WTC11 (cell line): ENCODE measurements at regions not wholly inside any gene's neighbourhood (a gene's known extent, or its start where the extent isn't known, plus 50 kb on each side); places are given as distances from the start of the nearest gene placed in this dataset.

Experiments
- CTCF ChIP-seq: fragments of 200-600 bp; IDR thresholded peaks from 2 replicates; pipeline ENCODE4 v1.8.0; 2022; ENCODE audit warnings: antibody characterized with exemption
- ELF4 ChIP-seq: sonication (generic); formaldehyde crosslinking; IDR thresholded peaks from 2 replicates; pipeline ENCODE4 v1.8.1; 2022; ENCODE audit warnings: low read depth, mild to moderate bottlenecking, moderate library complexity, missing genetic modification reagents
- ESRRA ChIP-seq: sonication (generic); formaldehyde crosslinking; IDR thresholded peaks from 2 replicates; pipeline ENCODE4 v1.8.1; 2022; ENCODE audit warnings: mild to moderate bottlenecking, missing genetic modification reagents, borderline replicate concordance
- JUN ChIP-seq: sonication (generic); formaldehyde crosslinking; IDR thresholded peaks from 2 replicates; pipeline ENCODE4 v1.8.0; 2023; ENCODE audit warnings: mild to moderate bottlenecking, missing genetic modification reagents
- MAX ChIP-seq: sonication (generic); formaldehyde crosslinking; IDR thresholded peaks from 2 replicates; pipeline ENCODE4 v1.8.0; 2022; ENCODE audit warnings: mild to moderate bottlenecking, missing genetic modification reagents
- MYBL2 ChIP-seq: sonication (generic); formaldehyde crosslinking; IDR thresholded peaks from 2 replicates; pipeline ENCODE4 v1.8.1; 2023; ENCODE audit warnings: mild to moderate bottlenecking, moderate library complexity, missing genetic modification reagents
- PRDM15 ChIP-seq: sonication (generic); formaldehyde crosslinking; IDR thresholded peaks from 2 replicates; pipeline ENCODE4 v1.8.0; 2022; ENCODE audit warnings: missing genetic modification reagents
- SOX15 ChIP-seq: fragments of 250-450 bp; sonication (Bioruptor Pico); IDR thresholded peaks from 2 replicates; pipeline ENCODE4 v1.9.0; 2021; ENCODE audit warnings: mild to moderate bottlenecking
- SP1 ChIP-seq: sonication (generic); formaldehyde crosslinking; conservative IDR thresholded peaks from 2 replicates; pipeline ENCODE4 v1.8.1; 2022; ENCODE audit warnings: missing genetic modification reagents
- TCF7 ChIP-seq: sonication (generic); formaldehyde crosslinking; IDR thresholded peaks from 2 replicates; pipeline ENCODE4 v1.8.0; 2022; ENCODE audit warnings: mild to moderate bottlenecking, low read depth, missing genetic modification reagents, moderate library complexity
- TEAD1 ChIP-seq: sonication (generic); formaldehyde crosslinking; IDR thresholded peaks from 2 replicates; pipeline ENCODE4 v1.8.0; 2022; ENCODE audit warnings: mild to moderate bottlenecking, missing genetic modification reagents
- TEAD4 ChIP-seq: sonication (generic); formaldehyde crosslinking; IDR thresholded peaks from 2 replicates; pipeline ENCODE4 v1.8.0; 2022; ENCODE audit warnings: mild to moderate bottlenecking, missing genetic modification reagents
- ZNF121 ChIP-seq: sonication (generic); formaldehyde crosslinking; IDR thresholded peaks from 2 replicates; pipeline ENCODE4 v1.8.0; 2023; ENCODE audit warnings: missing genetic modification reagents

- no peak for TF ChIP-seq TEAD1 (CRISPR knock-in tag)
- TF ChIP-seq MYBL2 (CRISPR knock-in tag): no peak
- TF ChIP-seq ESRRA (CRISPR knock-in tag): no peak
- no peak for TF ChIP-seq CTCF
- no peak for TF ChIP-seq SOX15 (CRISPR knock-in tag)
- TF ChIP-seq MAX: no peak
- TF ChIP-seq JUN (CRISPR knock-in tag): no peak
- TF ChIP-seq SP1 (CRISPR knock-in tag): no peak
- TF ChIP-seq ZNF121 (CRISPR knock-in tag): no peak
- no peak for TF ChIP-seq TCF7 (CRISPR knock-in tag)
- no peak for TF ChIP-seq PRDM15
- no peak for TF ChIP-seq ELF4 (CRISPR knock-in tag)
- no peak for TF ChIP-seq TEAD4
These were observed 1543.4 kb downstream of the EFNA5 start for GRCh38 chr5:106127341-106127781.
